DND-41 (cell line): ENCODE measurements at regions not wholly inside any gene's neighbourhood (a gene's known extent, or its start where the extent isn't known, plus 50 kb on each side); places are given as distances from the start of the nearest gene placed in this dataset.

Experiments
- ATAC-seq: fragments of 200-7000 bp; cut with Tn5 transposase; 3 replicates; pipeline ENCODE4 v1.9.1; 2021; ENCODE audit warnings: low read depth; ENCODE audit not compliant: insufficient read depth
- DNase-seq: peaks from one replicate; pipeline ENCODE4 v3.0.0-alpha.2; 2020
- H2AFZ ChIP-seq: 2 replicates; pipeline ENCODE4 v1.6.0; 2012; ENCODE audit warnings: low read depth, low read length
- H3K27ac ChIP-seq: 2 replicates; pipeline ENCODE4 v1.5.1; 2012; ENCODE audit warnings: low read length, inconsistent platforms
- H3K27me3 ChIP-seq: fragments of 200-600 bp; sonication (generic); 2 replicates; pipeline ENCODE4 v1.6.0; 2012; ENCODE audit warnings: low read length, mild to moderate bottlenecking, inconsistent platforms; ENCODE audit not compliant: insufficient read depth, poor library complexity
- H3K36me3 ChIP-seq: 2 replicates; pipeline ENCODE4 v1.5.1; 2012; ENCODE audit warnings: low read length, inconsistent platforms; ENCODE audit not compliant: insufficient read depth
- H3K4me1 ChIP-seq: 2 replicates; pipeline ENCODE4 v1.5.1; 2012; ENCODE audit warnings: mild to moderate bottlenecking, low read length; ENCODE audit not compliant: insufficient read depth
- H3K4me2 ChIP-seq: 2 replicates; pipeline ENCODE4 v1.6.0; 2012; ENCODE audit warnings: mild to moderate bottlenecking, moderate library complexity, low read length, inconsistent platforms; ENCODE audit not compliant: insufficient read depth
- H3K4me3 ChIP-seq, 2 experiments: fragments of 200-600 bp in 1 of 2; shearing (Covaris generic) in 1 of 2; 2 replicates each; pipeline ENCODE4 v1.5.1; 2012 to 2016; ENCODE audit warnings: inconsistent platforms in 2 of 2, low read length in 2 of 2, mild to moderate bottlenecking in 2 of 2, low read depth in 1 of 2, moderate library complexity in 1 of 2
- H3K79me2 ChIP-seq: 2 replicates; pipeline ENCODE4 v1.6.0; 2012; ENCODE audit warnings: low read length, inconsistent platforms; ENCODE audit not compliant: insufficient read depth
- H3K9ac ChIP-seq: 2 replicates; pipeline ENCODE4 v1.6.0; 2012; ENCODE audit warnings: low read depth, mild to moderate bottlenecking, inconsistent platforms, low read length, moderate library complexity
- H3K9me3 ChIP-seq: 2 replicates; pipeline ENCODE4 v1.5.1; 2012; ENCODE audit warnings: low read length, moderate library complexity, mild to moderate bottlenecking, inconsistent platforms; ENCODE audit not compliant: insufficient read depth, severe bottlenecking
- H4K20me1 ChIP-seq: 2 replicates; pipeline ENCODE4 v1.6.0; 2012; ENCODE audit warnings: low read length; ENCODE audit not compliant: insufficient read depth
- EZH2 ChIP-seq: IDR thresholded peaks from 3 replicates; pipeline ENCODE4 v1.6.1; 2012; ENCODE audit warnings: borderline replicate concordance, low read depth, mild to moderate bottlenecking, moderate library complexity, low read length, inconsistent platforms; ENCODE audit not compliant: severe bottlenecking
- TF ChIP-seq, protein P1 (sequence below): IDR thresholded peaks from 2 replicates; pipeline ENCODE4 v1.5.1; 2012; ENCODE audit warnings: borderline replicate concordance, low read length, moderate library complexity, mild to moderate bottlenecking; ENCODE audit not compliant: poor library complexity, severe bottlenecking; ENCODE audit errors: extremely low read depth

- H3K27me3 ChIP-seq: no peaks in the 10 kb centered on the region
- TF ChIP-seq, protein P1, sequence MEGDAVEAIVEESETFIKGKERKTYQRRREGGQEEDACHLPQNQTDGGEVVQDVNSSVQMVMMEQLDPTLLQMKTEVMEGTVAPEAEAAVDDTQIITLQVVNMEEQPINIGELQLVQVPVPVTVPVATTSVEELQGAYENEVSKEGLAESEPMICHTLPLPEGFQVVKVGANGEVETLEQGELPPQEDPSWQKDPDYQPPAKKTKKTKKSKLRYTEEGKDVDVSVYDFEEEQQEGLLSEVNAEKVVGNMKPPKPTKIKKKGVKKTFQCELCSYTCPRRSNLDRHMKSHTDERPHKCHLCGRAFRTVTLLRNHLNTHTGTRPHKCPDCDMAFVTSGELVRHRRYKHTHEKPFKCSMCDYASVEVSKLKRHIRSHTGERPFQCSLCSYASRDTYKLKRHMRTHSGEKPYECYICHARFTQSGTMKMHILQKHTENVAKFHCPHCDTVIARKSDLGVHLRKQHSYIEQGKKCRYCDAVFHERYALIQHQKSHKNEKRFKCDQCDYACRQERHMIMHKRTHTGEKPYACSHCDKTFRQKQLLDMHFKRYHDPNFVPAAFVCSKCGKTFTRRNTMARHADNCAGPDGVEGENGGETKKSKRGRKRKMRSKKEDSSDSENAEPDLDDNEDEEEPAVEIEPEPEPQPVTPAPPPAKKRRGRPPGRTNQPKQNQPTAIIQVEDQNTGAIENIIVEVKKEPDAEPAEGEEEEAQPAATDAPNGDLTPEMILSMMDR: no peak
- no peak for TF ChIP-seq EZH2
- H3K4me1 ChIP-seq: no peaks in the 10 kb centered on the region
- no peak overlapping the region for H3K4me2 ChIP-seq
- no peak overlapping the region for H3K9ac ChIP-seq
- no peaks in the 10 kb centered on the region for H3K36me3 ChIP-seq
- no peak for DNase-seq
- H2AFZ ChIP-seq: no peak overlapping the region
- H3K9me3 ChIP-seq: no peaks in the 10 kb centered on the region
- H3K79me2 ChIP-seq: no peaks in the 10 kb centered on the region
- H4K20me1 ChIP-seq: no peaks in the 10 kb centered on the region
- ATAC-seq: no peak
- H3K4me3 ChIP-seq: no peak overlapping the region
- no peak overlapping the region for H3K27ac ChIP-seq
Measured at GRCh38 chr3:110614186-110614585, 457.4 kb upstream of the NECTIN3 start.

DNA sequence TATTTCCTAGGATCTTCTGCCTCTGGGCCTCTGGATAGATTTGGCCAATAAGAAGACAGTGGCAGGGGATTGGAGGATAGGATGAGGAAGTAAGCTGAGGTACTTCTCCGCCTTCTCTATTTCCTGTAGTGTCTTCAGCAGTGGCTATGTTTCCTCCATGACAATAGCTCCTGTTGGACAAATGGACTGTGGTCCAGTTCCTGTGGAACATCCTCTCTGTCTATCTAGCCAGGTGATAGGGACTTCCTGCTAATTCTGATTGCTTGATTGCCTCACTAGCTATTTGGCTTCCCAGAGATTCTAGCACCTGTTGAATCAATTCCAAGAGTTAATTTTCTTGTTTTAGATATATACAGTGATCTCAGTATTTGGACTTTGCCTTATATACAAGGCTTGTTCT, 456.2 kb upstream of the NECTIN3 start:
- Histone ChIP-seq H3K27me3 (no peaks in the 10 kb centered on the region), H3K4me3 (no peak overlapping the region)
- no peak for ATAC-seq

GRCh38 chr3:110618512-110619226, 452.9 kb upstream of the NECTIN3 start:
- no peak for DNase-seq
- Histone ChIP-seq H3K36me3 (no peaks in the 10 kb centered on the region), H3K79me2 (no peaks in the 10 kb centered on the region), H3K27me3 (no peaks in the 10 kb centered on the region), H3K4me1 (no peaks in the 10 kb centered on the region), H3K9ac (no peak overlapping the region), H4K20me1 (no peaks in the 10 kb centered on the region), H3K9me3 (no peaks in the 10 kb centered on the region), H3K4me2 (no peak overlapping the region), H2AFZ (no peak overlapping the region), H3K4me3 (no peak overlapping the region), H3K27ac (no peak overlapping the region)
- no peak for TF ChIP-seq EZH2
- TF ChIP-seq, protein P1: no peak
- no peak for ATAC-seq

More for the DNA sequence above, 456.2 kb upstream of the NECTIN3 start:
- Histone ChIP-seq H3K79me2 (no peaks in the 10 kb centered on the region), H3K27ac (no peak overlapping the region), H3K9me3 (no peaks in the 10 kb centered on the region), H3K9ac (no peak overlapping the region), H2AFZ (no peak overlapping the region), H3K4me2 (no peak overlapping the region), H3K36me3 (no peaks in the 10 kb centered on the region), H3K4me1 (no peaks in the 10 kb centered on the region), H4K20me1 (no peaks in the 10 kb centered on the region)
- no peak for TF ChIP-seq EZH2
- TF ChIP-seq, protein P1: no peak
- no peak for DNase-seq
